Stimulated activated CD8-positive, alpha-beta memory T cell treated with anti-CD3 and anti-CD28 coated beads, Interleukin-7, amount 100 ng/mL, for 48 hours (primary cell): ENCODE measurements at regions not wholly inside any gene's neighbourhood (a gene's known extent, or its start where the extent isn't known, plus 50 kb on each side); places are given as distances from the start of the nearest gene placed in this dataset.
"Not testable (repeated sequence)": the region's sequence is repeated elsewhere in the genome, so short reads cannot be mapped to it uniquely, and the experiment has no call there.

ENCODE experiments used
- DNase-seq, 2 donors: peaks; one replicate each; pipeline ENCODE4 v3.0.0-alpha.2; 2020; ENCODE audit warnings: low read depth in 1 of 2; ENCODE audit errors: extremely low read depth in 1 of 2

DNA sequence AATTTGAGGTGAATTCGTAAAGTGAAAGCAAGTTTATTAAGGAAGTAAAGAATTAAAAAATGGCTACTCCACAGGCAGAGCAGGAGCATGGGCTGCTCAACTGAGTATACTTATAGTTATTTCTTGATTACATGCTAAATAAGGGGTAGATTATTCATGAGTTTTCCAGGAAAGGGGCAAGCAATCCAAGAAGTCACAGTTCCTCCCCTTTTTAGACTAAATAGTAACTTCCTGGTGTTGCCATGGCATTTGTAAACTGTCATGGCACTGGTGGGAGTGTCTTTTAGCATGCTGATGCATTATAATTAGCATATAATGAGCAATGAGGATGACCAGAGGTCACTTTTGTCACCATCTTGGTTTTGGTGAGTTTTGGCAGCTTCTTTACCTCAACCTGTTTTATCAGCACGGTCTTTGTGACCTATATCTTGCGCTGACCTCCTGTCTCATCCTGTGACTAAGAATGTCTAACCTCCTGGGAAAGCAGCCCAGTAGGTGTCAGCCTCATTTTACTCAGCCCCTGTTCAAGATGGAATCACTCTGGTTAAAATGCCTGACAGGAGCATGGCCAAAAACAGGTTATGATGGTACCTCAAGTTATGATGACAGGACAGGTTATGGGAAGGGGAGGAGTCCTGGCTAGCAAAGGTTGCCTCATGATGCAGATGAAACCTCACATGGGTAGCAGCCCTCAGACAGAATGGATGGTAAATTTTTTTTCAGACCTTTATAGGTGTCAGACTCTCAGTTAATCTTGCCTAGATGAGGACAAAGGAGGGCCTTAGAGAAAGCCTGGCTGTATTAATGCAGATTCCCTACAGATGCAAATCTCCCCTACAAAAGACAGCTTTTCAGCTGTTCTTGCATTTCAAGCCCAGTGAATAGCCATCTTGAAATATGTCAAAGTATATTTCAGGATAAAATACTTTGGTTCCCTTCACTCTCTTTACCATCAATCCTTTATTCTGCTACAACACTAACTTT is 49.7 kb downstream of the SIPA1L2 start:
- DNase-seq = peak in 1 of 2 donors; percentile 27

DNA sequence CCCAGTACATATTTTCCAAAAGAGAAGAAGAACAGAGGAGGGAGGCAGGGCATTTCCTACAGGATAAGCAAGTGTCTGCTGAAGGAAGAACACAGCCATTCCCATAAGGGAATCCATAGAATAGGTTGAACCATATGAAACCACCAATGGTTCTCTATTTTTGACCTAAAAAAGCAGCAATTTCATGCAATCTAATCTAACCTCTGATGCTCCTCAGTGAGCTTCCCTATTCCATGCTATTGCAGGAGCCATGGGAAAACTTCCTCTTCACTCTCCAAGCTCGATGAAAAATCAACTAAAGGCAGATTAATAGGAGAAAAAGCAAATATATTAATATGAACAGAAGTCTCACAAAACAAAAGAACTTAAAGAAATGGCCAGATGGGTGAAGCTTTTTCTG is 50.5 kb downstream of the SIPA1L2 start:
- no peak for DNase-seq

DNA sequence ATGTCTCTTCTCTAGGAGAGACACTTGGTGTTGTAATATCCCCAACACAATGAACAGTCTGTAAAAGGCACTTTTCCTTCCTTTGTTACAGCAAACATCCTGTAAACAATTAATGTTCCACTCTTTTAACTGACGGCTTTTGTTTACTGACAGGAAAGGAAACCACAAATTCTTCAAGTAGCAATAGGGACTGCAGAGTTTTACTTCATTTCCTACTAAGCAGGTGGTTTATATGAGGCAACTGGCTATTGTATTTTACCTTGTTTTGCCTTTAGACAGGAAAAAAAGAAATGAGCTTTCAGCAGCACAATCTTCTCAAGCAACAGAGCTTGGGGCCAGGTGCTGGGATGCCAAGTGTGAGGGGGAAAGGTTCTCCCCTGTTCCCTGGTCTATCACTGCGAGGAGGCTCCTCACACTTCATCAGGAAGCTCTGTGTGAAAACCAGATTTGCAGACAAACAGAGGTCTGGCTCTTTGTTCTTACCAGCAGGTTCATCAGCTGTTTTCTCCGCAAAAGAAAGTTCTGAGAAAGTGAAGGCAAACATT is 51.2 kb downstream of the SIPA1L2 start:
- no peak for DNase-seq

DNA sequence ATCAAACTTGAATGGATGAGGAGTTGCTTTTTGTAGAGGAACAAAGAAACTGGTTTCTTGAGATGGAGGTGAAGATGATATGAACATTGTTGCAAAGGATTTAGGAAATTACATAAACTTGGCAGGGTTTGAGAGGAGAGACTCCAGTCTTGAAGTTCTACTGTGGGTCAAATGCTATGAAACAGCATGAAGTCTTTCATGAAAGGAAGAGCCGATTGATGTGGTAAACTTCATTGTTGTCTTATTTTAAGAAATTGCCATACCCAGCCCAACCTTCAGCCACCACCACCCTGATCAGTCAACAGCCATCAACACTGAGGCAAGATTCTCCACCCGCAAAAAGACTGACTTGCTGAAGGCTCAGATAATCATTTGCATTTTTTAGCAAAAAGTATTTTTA is 52.2 kb downstream of the SIPA1L2 start:
- no peak for DNase-seq

DNA sequence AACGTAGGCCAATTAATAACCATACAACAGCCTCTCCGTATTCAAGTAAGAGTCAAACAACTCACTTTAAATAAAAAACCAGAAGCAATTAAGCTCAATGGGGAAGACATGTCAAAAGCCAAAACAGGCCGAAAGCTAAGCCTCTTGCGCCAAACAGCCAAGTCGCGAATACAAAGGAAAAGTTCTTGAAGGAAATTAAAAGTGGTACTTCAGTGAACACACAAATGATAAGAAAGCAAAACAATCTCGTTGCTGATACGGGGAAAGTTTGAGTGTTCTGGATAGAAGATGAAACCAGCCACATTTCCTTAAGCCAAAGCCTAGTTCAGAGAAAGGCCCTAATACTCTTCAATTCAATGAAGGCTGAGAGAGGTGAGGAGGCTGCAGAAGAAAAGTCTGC is 53.4 kb downstream of the SIPA1L2 start:
- DNase-seq = no peak

DNA sequence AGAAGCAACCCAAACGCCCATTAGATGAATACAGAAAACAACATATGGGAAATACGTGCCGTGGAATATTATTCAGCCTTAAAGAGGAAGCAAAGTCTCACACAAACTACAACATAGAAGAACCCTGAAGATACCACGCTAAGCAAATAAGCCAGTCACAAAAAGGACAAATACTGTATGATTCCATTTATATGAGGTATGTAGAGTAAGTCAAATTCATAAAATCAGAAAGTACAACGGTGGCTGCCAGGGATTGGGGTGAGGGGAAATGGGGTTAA is 54.2 kb downstream of the SIPA1L2 start:
- DNase-seq = no peak

DNA sequence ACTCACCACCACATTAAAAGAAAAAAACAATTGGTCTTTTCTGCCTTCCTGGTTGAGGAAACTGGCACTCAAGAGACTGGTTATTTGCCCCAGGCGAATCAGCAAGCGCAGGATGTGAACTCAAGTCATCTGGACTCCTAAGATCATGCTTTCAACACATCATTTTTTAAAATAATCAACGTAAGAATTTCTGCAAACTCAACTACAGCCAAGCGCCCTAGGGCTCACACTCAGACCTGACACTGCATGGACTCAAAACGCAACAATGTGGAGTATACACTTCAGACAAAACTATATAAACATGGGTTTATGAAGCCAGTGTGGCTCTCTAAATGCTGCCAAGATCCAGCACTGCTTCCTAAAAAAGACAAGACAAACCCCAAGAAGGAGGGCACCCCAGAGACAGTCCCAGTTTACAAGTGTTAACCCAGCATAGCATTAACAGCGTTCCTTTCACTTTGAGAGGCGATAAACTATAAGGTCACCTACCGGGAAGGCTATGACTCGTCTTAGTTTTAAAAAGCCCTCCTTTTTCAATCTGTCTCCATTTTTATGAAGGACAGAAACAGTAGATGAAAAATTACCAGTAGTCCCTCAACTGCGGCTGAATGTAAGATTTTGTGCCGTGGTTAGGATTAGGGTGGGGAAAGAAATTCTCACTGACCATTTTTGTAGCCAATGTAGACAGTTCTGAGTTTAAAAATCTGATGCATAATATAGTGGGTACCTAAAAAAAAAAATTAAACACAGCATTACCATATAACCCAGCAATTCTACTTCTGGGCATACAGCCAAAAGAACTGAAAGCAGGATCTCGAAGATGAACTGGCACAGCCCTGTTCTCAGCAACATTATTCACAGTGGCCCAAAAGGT is 54.8 kb downstream of the SIPA1L2 start:
- DNase-seq = no peak

DNA sequence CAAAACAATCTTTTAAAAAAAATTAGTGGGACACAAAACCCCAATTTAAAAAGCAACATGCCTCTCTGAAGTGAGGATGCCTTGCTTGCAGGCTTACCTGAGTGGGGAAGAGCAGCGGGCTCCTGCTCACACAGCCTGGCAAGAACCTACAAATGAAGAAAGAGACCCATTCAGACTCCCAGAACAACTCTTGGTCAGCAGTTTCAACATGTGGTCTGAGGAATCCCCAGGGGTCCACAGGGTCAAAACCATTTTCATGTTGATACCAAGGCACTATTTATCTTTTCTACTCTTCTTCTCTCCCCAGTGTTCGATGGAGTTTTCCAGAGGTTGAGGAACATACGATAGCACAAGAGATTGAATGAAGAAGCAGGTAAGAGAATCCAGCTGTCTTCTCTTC is 55.9 kb downstream of the SIPA1L2 start:
- no peak for DNase-seq

DNA sequence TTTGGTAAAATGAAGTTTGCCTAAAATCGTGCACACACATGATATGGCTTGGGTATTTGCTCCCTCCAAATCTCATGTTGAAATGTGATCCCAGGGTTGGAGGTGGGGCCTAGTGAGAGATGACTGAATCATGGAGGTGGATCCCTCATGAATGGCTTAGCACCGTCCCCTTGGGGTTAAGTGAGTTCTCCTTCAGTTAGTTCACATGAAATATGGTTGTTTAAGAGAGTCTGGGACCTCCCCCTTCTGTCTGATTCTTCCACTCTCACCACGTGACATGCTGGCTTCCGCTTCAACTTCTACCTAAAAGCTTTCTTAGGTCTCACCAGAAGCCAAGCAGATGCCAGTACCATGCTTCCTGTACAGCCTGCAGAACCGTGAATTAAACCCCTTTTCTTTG is 58.4 kb downstream of the SIPA1L2 start:
- DNase-seq = no peak

DNA sequence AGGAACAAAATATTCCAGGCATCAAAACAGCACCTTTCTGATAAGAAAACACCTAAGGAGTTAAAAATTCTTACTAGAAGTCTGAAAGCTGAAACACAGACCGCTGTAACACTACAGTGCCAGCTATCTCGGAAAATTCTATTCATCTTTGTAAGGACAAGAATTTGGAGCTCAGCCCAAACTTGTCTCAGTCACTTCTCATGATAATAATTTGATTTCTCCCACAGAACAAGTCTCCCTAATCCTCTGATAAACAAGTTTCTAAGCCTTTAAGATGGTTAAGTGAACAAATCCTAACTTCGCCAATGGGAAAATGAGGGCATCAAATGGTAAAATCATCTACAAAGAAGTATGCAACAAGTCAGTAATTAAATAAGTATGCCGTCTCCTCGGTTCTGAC is 59.9 kb downstream of the SIPA1L2 start:
- no peak for DNase-seq

DNA sequence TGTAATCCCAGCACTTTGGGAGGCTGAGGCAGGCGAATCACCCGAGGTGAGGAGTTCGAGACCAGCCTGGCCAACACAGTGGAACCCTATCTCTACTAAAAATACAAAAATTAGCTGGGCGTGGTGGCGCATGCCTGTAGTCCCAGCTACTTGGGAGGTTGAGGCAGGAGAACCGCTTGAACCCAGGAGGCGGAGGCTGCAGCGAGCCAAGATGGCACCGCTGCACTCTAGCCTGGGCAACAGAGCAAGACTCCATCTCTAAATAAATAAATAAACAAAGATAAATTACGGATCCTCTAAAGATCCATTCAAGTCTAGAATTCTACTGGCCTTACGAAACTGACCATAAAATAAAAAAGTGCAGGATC is 60.4 kb downstream of the SIPA1L2 start:
- not testable (repeated sequence) for DNase-seq

DNA sequence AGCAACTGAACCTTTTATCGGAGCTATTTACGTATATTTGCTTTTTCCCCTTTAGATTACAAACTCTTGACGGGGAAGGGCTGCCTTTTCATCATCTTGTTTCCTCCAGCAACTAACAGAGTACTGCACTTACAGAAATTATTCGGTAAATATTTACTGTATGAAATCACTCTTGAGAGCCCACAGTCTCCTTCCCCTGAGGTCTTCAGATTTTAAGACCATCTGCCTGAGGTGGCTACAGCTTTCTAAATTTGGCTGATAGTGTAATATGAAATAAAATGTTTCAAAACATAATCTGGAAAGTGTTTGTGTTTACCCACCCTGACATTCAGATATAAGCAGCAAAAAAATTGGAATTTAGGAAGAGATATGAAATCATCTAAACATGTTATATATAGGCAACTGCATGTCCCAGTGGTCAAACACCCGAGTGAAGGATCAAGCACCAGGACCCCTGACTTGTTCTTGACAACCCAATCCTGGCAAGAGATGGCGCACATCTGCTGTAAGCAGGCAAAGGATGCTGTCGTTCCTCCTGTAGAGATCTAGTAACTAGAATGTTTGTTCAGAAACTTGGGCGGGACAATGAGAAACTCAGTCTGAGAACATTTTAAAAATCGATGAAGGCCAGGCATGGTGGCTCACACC is 60.9 kb downstream of the SIPA1L2 start:
- DNase-seq = no peak

DNA sequence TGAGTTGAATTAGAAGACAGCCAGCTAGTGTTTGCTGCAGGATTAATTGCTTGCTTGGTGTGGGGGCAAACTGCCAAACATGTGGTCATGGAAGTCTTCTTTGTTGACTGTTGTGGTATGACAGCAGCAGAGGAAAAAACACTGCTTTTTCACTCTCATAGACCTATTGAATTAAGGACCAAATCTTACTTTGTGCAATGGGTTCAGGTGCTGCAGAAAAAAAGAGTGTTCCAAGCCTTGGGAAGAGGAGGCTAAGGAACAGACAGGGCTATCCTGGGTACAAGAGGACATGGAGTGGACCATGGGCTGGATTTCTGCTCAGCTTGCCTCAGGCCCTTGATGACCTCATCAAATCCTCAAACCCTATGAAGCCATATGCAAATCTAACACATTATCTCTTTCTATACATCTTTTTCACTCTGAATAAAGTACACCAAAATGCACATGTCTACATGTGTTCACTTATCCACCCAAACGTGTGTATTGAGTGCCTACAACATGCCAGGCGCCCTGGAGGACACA is 61.5 kb downstream of the SIPA1L2 start:
- no peak for DNase-seq

DNA sequence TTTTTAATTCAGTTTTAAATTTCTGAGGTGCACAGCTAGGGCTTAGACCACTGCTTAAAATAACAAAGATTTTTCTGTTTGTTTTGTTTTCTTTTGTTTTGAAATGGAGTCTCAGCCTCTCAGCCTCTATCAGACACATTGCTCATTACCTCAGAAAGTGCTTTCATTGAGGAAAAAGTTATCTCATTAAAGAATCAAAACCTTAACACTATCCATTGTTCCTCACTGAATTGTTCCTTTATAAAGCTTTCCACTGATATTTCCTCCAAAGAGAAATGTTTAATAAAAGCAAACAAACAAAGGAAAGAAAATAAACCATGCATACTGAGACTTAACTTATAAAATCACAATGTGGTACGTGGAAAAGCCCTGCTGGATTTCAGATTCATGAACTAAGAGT is 63.8 kb downstream of the SIPA1L2 start:
- no peak for DNase-seq

DNA sequence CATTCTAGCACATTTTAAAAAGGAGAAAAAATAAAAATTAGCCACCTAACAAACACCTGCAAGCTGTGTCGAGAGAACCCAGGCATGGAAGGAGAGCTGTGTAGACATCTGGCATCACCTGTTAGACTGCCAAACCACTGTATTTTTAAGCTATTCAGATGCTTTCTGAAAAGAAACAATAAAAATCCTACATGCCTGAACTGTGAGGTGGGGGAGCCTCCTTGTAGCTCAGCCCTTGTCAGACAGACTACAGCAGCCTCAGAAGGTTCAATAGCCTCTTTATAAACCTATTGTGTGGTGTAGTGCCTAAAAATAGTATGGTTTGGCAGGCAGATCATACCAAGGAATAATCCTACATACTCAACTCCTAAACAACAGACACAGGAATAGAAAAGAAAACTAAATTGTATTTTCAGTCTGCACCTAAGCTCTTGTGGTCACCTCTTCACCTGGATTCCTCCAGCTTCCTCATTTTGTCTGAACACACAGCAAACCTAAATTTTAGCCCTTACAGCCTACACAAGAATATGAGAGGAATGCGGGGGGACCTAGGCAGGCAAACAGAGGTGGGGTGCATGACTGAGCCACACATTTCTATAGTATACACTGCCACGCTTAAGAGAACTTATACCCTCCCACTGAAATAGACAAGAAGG is 67.0 kb downstream of the SIPA1L2 start:
- DNase-seq = no peak

DNA sequence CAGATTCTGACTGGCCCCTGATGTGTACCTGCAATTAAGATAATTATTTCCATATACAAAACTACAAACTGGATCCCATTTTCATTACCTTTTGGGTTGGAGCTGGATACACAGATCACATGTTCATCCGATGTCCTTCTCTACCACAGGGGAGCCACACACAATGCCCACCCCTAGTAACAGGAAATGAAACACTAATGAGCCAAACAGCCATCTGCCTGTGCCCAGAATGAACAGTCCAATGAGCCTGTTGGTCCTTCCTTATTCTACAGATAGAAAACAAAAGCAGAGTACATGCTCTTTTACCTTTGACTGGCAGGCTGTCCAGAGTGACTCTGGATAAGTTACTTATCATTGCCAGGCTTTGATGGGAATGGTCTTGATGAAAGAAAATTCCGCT is 68.6 kb downstream of the SIPA1L2 start:
- DNase-seq = no peak

DNA sequence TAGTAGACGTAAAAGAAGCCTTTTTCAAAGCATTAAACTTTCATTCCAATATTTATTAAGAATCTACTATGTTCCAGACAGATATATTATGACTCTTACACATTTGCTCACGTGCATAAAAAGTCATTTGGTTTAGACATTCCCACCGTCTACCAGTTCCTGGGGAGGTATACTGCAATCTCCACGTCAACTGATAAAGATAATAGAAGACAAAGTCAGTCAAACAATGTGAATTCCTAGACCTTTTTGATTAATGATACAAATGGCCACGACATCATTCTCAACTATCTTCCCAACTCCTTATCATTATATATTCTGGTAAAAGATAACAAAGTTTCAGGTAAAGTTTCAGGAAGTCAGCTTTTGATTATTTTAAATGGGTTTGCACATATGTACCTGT is 69.0 kb downstream of the SIPA1L2 start:
- DNase-seq = no peak

DNA sequence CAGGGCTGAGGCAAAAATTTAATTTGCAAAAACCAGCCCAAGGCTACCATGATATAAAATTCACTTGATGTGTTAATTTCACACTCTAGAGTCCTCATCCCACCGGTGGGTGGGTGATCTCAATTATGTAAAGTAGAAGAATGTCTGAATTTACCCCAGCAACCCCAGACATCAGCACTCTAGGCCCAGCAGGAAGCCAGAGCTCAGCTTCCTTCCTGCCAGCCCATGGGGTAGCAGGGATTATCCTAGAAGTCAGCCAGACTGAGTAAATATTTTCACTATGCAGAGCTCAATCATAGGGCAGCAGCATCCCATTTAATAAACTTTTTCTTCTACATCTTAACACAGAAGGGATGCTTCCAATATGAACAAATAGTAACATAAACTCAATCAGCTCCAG is 71.0 kb downstream of the SIPA1L2 start:
- no peak for DNase-seq

DNA sequence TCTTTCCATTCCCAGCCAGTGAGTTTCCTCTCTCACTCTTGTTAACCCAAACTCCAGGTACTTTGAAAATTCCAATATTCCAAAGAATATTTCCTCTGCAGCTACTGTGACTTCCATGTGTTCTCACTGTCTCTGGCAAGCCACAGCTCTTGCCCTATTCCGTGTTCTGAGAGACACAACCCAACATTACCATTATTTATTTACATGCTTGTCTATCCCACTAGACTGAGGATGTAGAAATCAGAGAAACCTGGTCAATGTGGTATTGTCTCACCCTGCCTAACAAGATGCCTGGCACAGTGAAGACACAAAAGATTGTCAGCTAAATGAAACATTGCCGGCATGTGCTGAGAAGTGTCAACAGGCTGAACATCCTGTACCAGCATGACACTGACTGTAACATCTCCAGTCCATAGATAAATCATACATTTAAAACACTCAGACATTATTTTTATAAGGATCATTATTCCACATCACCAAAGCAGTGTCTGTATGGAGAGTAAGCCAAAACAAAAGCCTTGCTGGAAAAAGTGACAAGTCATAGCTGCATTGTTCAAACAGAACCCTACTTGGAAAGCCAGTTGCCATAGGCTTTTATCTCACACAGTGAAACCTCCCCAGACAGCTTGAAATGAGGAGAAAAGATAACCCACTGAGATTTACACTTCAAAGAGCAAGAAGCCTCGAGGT is 72.3 kb downstream of the SIPA1L2 start:
- DNase-seq = no peak

DNA sequence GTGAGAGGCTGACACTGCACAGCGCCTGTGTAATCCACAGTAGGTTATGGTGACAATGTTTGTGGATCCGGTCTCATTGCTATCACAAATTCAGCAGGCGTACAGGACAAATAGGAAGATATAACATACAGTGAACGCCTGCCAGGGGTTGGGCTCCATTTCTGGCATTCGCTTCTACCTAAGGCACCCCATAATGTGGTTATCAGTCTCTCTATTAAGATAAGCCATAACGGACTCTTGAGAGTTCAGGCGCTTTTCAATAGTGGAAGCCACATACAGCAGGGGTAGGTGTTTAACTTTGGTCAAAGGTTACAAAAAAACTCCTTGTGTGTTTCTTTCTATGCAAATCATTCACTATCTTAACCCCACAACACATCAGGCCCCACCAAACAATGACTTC is 72.8 kb downstream of the SIPA1L2 start:
- no peak for DNase-seq
